Epithelial cell of proximal tubule (primary cell): ENCODE measurements at regions not wholly inside any gene's neighbourhood (a gene's known extent, or its start where the extent isn't known, plus 50 kb on each side); places are given as distances from the start of the nearest gene placed in this dataset.

ENCODE experiments used
- DNase-seq: peaks from one replicate; pipeline ENCODE4 v3.0.0-alpha.2; 2011; ENCODE audit warnings: low read depth
- H3K4me3 ChIP-seq: 2 replicates; pipeline ENCODE4 v1.5.1; 2011; ENCODE audit warnings: low read depth, mild to moderate bottlenecking, low read length
- CTCF ChIP-seq: conservative IDR thresholded peaks from 2 replicates; pipeline ENCODE4 v1.5.1; 2012; ENCODE audit warnings: low read depth, mild to moderate bottlenecking, low read length

GRCh38 chr5:89044674-89045200 lies 161.8 kb upstream of the MEF2C start:
- no peak overlapping the region for H3K4me3 ChIP-seq
- TF ChIP-seq CTCF, result no peak
- no peak for DNase-seq

- no peak for TF ChIP-seq CTCF
- DNase-seq, result no peak
- H3K4me3 ChIP-seq, result no peak overlapping the region
Observed at GRCh38 chr5:89043676-89044075, 160.7 kb upstream of the MEF2C start.

GRCh38 chr5:89042746-89043145 lies 159.8 kb upstream of the MEF2C start:
- TF ChIP-seq CTCF, result no peak
- no peak overlapping the region for H3K4me3 ChIP-seq
- no peak for DNase-seq

- TF ChIP-seq CTCF, result no peak
- no peak for DNase-seq
- no peak overlapping the region for H3K4me3 ChIP-seq
Observed at GRCh38 chr5:89041976-89042375, 159.0 kb upstream of the MEF2C start.

GRCh38 chr5:89041249-89041779 lies 158.3 kb upstream of the MEF2C start:
- no peak for DNase-seq
- no peak overlapping the region for H3K4me3 ChIP-seq
- no peak for TF ChIP-seq CTCF

GRCh38 chr5:89036704-89037489 lies 153.9 kb upstream of the MEF2C start:
- DNase-seq, result no peak
- no peak overlapping the region for H3K4me3 ChIP-seq
- no peak for TF ChIP-seq CTCF

- TF ChIP-seq CTCF, result no peak
- no peak overlapping the region for H3K4me3 ChIP-seq
- no peak for DNase-seq
Observed at GRCh38 chr5:89036166-89036565, 153.2 kb upstream of the MEF2C start.
